HCT116 (cell line): ENCODE measurements at regions not wholly inside any gene's neighbourhood (a gene's known extent, or its start where the extent isn't known, plus 50 kb on each side); places are given as distances from the start of the nearest gene placed in this dataset.
"Not testable (repeated sequence)": the region's sequence is repeated elsewhere in the genome, so short reads cannot be mapped to it uniquely, and the experiment has no call there.

Experiments
- ATAC-seq: fragments of 200-7000 bp; cut with Tn5 transposase; 2 replicates; pipeline ENCODE4 v1.9.1; 2020; ENCODE audit warnings: mild to moderate bottlenecking, moderate library complexity
- BruUV-seq: library from RNA; stranded (reverse); fragments of 400-500 nt; replicated peaks from 2 replicates; lab custom pipeline; 2021; lab: Mats Ljungman, UMichigan
- CTCF ChIA-PET: fragments of 300-600 bp; sonication (Branson Sonifier 250); formaldehyde crosslinking; loops from one replicate; lab custom pipeline; 2021; ENCODE audit warnings: antibody characterized with exemption; lab: Charles Lee
- POLR2A ChIA-PET: fragments of 300-600, 350-600 bp; sonication (Branson Sonifier 250); formaldehyde crosslinking; loops from one replicate; lab custom pipeline; 2021; ENCODE audit warnings: antibody characterized with exemption; lab: Charles Lee
- RAD21 ChIA-PET, 2 experiments: fragments of 300-600 bp; sonication (Branson Sonifier 250); formaldehyde crosslinking; loops; one replicate each; lab custom pipeline; 2023; ENCODE audit warnings: low total read pairs in 2 of 2; ENCODE audit not compliant: uncharacterized antibody in 2 of 2, unreplicated experiment in 2 of 2, low non-redundant PET in 1 of 2; lab: Charles Lee
- DNase-seq: peaks from one replicate; pipeline ENCODE4 v3.0.0-alpha.2; 2010; ENCODE audit warnings: low read depth, low spot score
- H2AFZ ChIP-seq: fragments of 200-600 bp; shearing (Covaris generic), sonication (generic); 2 replicates; pipeline ENCODE4 v1.6.1; 2017; ENCODE audit warnings: low read depth, mixed run types, mixed read lengths, antibody characterized with exemption, low read length; ENCODE audit not compliant: poor library complexity, severe bottlenecking
- H3K27ac ChIP-seq: 2 replicates; pipeline ENCODE4 v1.5.1; 2012; ENCODE audit warnings: low read depth, low read length
- H3K27me3 ChIP-seq: fragments of 200-600 bp; sonication (generic); 2 replicates; pipeline ENCODE4 v1.6.1; 2016; ENCODE audit warnings: mixed run types, low read length, mixed read lengths; ENCODE audit not compliant: insufficient read depth
- H3K36me3 ChIP-seq, 2 experiments: fragments of 200-500 bp in 1 of 2; fragments of 200-600 bp in 1 of 2; sonication (Bioruptor generic) in 1 of 2; sonication (generic) in 1 of 2; 2 replicates each; pipeline versions ENCODE4 v1.5.1 to v1.6.1; 2014 to 2016; ENCODE audit warnings: low read length in 2 of 2, inconsistent platforms in 1 of 2, mixed read lengths in 1 of 2, mixed run types in 1 of 2; ENCODE audit not compliant: insufficient read depth in 2 of 2, control insufficient read depth in 1 of 2
- H3K4me1 ChIP-seq, 2 experiments: fragments of 200-600 bp in 1 of 2; sonication (generic) in 1 of 2; 2 replicates each; pipeline versions ENCODE4 v1.5.1 to v1.6.1; 2012 to 2017; ENCODE audit warnings: low read length in 2 of 2, inconsistent platforms in 1 of 2, mild to moderate bottlenecking in 1 of 2, mixed read lengths in 1 of 2, mixed run types in 1 of 2, moderate library complexity in 1 of 2; ENCODE audit not compliant: insufficient read depth in 2 of 2, control insufficient read depth in 1 of 2
- H3K4me2 ChIP-seq: fragments of 200-600 bp; sonication (generic); 2 replicates; pipeline ENCODE4 v1.6.1; 2017; ENCODE audit warnings: mixed run types, low read length, mixed read lengths
- H3K4me3 ChIP-seq, 2 experiments: fragments of 200-600 bp in 1 of 2; sonication (generic) in 1 of 2; replicated peaks in 1 of 2; 2 replicates each; pipeline ENCODE4 v1.5.1; 2011 to 2016; ENCODE audit warnings: low read length in 2 of 2, control low read depth in 1 of 2, low read depth in 1 of 2, mild to moderate bottlenecking in 1 of 2, mixed read lengths in 1 of 2, mixed run types in 1 of 2
- H3K79me2 ChIP-seq: fragments of 200-600 bp; sonication (generic); 2 replicates; pipeline ENCODE4 v1.6.1; 2017; ENCODE audit warnings: mild to moderate bottlenecking, mixed run types, low read length, moderate library complexity, mixed read lengths; ENCODE audit not compliant: insufficient read depth
- H3K9ac ChIP-seq: fragments of 200-600 bp; sonication (generic); 2 replicates; pipeline ENCODE4 v1.6.1; 2016; ENCODE audit warnings: low read length, mixed read lengths
- H3K9me2 ChIP-seq: fragments of 200-600 bp; sonication (generic), shearing (Covaris generic); 2 replicates; pipeline ENCODE4 v1.6.1; 2017; ENCODE audit warnings: mixed run types, mild to moderate bottlenecking, moderate library complexity; ENCODE audit not compliant: insufficient read depth
- H3K9me3 ChIP-seq, 2 experiments: fragments of 200-500 bp in 1 of 2; fragments of 200-600 bp in 1 of 2; sonication (Bioruptor generic) in 1 of 2; sonication (generic) in 1 of 2; 2 replicates each; pipeline ENCODE4 v1.6.1; 2014 to 2017; ENCODE audit warnings: low read length in 2 of 2, mixed read lengths in 2 of 2, inconsistent platforms in 1 of 2, low read depth in 1 of 2, mild to moderate bottlenecking in 1 of 2, mixed run types in 1 of 2, moderate library complexity in 1 of 2; ENCODE audit not compliant: control insufficient read depth in 1 of 2, insufficient read depth in 1 of 2
- H4K20me1 ChIP-seq: fragments of 200-600 bp; sonication (generic), shearing (Covaris generic); 2 replicates; pipeline ENCODE4 v1.6.1; 2017; ENCODE audit warnings: mixed run types, mild to moderate bottlenecking, moderate library complexity; ENCODE audit not compliant: insufficient read depth
- intact Hi-C: fragments of 100-400 bp; cut with micrococcal nuclease; formaldehyde crosslinking; loops from 2 replicates; pipeline ENCODE4 v1.10.0; 2022

DNA sequence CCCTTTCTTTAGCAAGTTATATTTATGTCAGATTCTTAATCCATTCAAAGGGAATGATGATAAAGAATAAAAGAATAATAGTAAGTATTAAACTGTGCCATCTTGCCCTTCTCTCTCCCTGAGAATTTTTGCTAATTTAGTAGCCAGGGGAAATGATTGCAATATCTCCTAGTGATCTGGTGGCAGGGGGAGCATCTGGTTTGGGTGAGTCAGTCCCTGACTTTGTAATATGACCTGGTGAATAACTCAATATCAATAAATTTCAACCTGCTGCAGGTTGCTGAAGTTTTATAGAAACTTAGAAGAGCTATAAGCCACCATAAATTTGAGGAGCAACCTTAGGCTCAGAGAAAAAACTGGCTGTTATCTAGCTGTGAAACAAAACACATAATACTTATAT, 149.4 kb downstream of the SYT15 start:
- H3K4me1 ChIP-seq, H3K4me3 ChIP-seq, BruUV-seq, H3K36me3 ChIP-seq, H3K9me2 ChIP-seq, H3K27me3 ChIP-seq, H3K9me3 ChIP-seq, RAD21 ChIA-PET, DNase-seq, CTCF ChIA-PET, H3K9ac ChIP-seq, H2AFZ ChIP-seq, H3K4me2 ChIP-seq, H3K79me2 ChIP-seq, intact Hi-C loops, H3K27ac ChIP-seq, H4K20me1 ChIP-seq, POLR2A ChIA-PET: not testable (repeated sequence)
- ATAC-seq = peak; percentile 50; the same call in 1 of the 2 replicates

DNA sequence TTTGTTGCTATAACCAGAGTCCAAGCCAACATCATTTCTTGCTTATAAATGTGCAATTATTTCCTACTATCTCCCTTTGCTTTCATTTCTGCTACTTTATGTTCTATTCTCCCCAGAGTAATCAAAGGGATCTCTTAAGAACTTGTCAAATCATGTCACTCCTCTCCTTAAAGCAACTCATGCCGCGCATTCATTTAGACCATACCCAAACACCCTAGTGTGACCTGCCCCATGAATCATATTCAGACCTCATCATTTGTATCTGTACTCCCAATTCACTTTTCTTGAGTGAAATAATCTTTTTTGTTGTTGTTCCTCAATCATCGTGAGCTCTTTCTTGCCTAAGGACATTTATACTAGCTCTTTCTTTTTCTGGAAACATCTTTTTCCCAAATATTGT, 151.8 kb downstream of the SYT15 start:
- H3K27me3 ChIP-seq, ATAC-seq, H4K20me1 ChIP-seq, H3K4me1 ChIP-seq, H3K9ac ChIP-seq, H3K27ac ChIP-seq, RAD21 ChIA-PET, H3K79me2 ChIP-seq, POLR2A ChIA-PET, intact Hi-C loops, H3K36me3 ChIP-seq, H3K9me3 ChIP-seq, DNase-seq, H2AFZ ChIP-seq, H3K4me3 ChIP-seq, H3K9me2 ChIP-seq, CTCF ChIA-PET, BruUV-seq, H3K4me2 ChIP-seq: not testable (repeated sequence)

DNA sequence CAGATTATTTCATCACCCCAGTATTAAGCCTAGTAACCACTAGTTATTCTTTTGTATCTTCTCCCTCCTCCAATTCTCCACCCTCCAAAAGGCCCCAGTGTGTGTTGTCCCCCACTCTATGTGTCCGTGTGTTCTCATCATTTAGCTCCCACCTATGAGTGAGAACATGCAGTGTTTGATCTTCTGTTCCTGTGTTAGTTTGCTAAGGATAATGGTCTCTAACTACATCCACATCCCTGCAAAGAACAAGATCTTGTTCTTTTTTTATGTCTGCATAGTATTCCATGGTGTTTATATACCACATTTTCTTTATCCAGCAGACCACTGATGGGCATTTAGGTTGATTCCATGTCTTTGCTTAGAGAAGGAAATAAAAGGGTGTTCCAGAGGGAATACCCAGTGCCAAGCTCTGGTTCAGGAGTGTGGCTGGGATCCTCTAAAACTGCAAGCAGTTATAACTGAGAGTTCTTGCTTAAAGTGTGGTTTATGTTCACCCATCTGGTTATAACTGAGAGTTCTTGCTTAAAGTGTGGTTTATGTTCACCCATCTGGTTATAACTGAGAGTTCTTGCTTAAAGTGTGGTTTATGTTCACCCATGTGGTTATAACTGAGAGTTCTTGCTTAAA, 154.8 kb downstream of the SYT15 start:
- BruUV-seq, DNase-seq, ATAC-seq, intact Hi-C loops, H2AFZ ChIP-seq, H3K4me1 ChIP-seq, H4K20me1 ChIP-seq, H3K79me2 ChIP-seq, H3K9me3 ChIP-seq, RAD21 ChIA-PET, H3K9me2 ChIP-seq, CTCF ChIA-PET, H3K36me3 ChIP-seq, H3K27ac ChIP-seq, H3K27me3 ChIP-seq, H3K4me2 ChIP-seq, H3K9ac ChIP-seq, H3K4me3 ChIP-seq, POLR2A ChIA-PET: not testable (repeated sequence)

DNA sequence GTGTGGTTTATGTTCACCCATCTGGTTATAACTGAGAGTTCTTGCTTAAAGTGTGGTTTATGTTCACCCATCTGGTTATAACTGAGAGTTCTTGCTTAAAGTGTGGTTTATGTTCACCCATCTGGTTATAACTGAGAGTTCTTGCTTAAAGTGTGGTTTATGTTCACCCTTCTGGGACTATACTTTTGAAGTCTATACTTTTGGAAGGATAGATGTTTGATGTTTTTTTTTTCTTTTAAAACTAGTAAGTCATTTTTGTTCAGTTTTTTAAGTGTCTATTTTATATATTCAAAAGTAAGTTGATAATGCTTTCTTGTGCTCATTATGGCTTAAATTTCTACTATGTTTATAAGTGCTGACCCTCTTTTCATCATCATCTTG, 155.3 kb downstream of the SYT15 start:
- H3K9me2 ChIP-seq, H3K4me1 ChIP-seq: not testable (repeated sequence)

More for the DNA sequence above, 155.3 kb downstream of the SYT15 start:
- H3K9ac ChIP-seq, intact Hi-C loops, BruUV-seq, H2AFZ ChIP-seq, H3K79me2 ChIP-seq, H4K20me1 ChIP-seq, H3K4me2 ChIP-seq, H3K27ac ChIP-seq, CTCF ChIA-PET, ATAC-seq, POLR2A ChIA-PET, H3K9me3 ChIP-seq, H3K36me3 ChIP-seq, RAD21 ChIA-PET, H3K4me3 ChIP-seq, DNase-seq, H3K27me3 ChIP-seq: not testable (repeated sequence)
